GM13976 (cell line): ENCODE measurements at regions not wholly inside any gene's neighbourhood (a gene's known extent, or its start where the extent isn't known, plus 50 kb on each side); places are given as distances from the start of the nearest gene placed in this dataset.

Experiments used
- DNase-seq: peaks from one replicate; pipeline ENCODE4 v3.0.0; 2012; ENCODE audit warnings: low spot score
- CTCF ChIP-seq: IDR thresholded peaks from 2 replicates; pipeline ENCODE4 v1.5.1; 2012; ENCODE audit warnings: borderline replicate concordance, mild to moderate bottlenecking; ENCODE audit not compliant: insufficient read depth; ENCODE audit errors: extremely low read depth, missing control alignments, control extremely low read depth
- in situ Hi-C: fragments of 300-500 bp; cut with MboI; formaldehyde crosslinking; loops from one replicate; pipeline ENCODE4 v1.12.0; 2022; ENCODE audit warnings: low sequenced_read_pairs, mixed read lengths, inconsistent platforms; ENCODE audit not compliant: unreplicated experiment

- in situ Hi-C loops = no loop called here
- TF ChIP-seq CTCF = no peak
- no peak for DNase-seq
Observed at GRCh38 chr19:31617010-31617585, 267.9 kb upstream of the TSHZ3 start.

GRCh38 chr19:31625056-31625455, 275.8 kb upstream of the TSHZ3 start:
- no peak for DNase-seq
- TF ChIP-seq CTCF = no peak
- in situ Hi-C loops = no loop called here

GRCh38 chr19:31625575-31625974, 276.3 kb upstream of the TSHZ3 start:
- no peak for DNase-seq
- TF ChIP-seq CTCF = no peak
- in situ Hi-C loops = no loop called here

GRCh38 chr19:31626941-31627340, 277.7 kb upstream of the TSHZ3 start:
- in situ Hi-C loops = no loop called here
- no peak for DNase-seq

GRCh38 chr19:31627620-31628365, 278.6 kb upstream of the TSHZ3 start:
- no peak for TF ChIP-seq CTCF
- in situ Hi-C loops = no loop called here

More at GRCh38 chr19:31626941-31627340, 277.7 kb upstream of the TSHZ3 start:
- TF ChIP-seq CTCF = no peak

GRCh38 chr19:31629579-31630363, 280.5 kb upstream of the TSHZ3 start:
- TF ChIP-seq CTCF = no peak
- no peak for DNase-seq
- in situ Hi-C loops = no loop called here

More at GRCh38 chr19:31627620-31628365, 278.6 kb upstream of the TSHZ3 start:
- DNase-seq = no peak
